Fibroblast of pulmonary artery (primary cell): ENCODE measurements at regions not wholly inside any gene's neighbourhood (a gene's known extent, or its start where the extent isn't known, plus 50 kb on each side); places are given as distances from the start of the nearest gene placed in this dataset.

ENCODE experiments used
- DNase-seq: peaks from one replicate; pipeline ENCODE4 v3.0.0-alpha.2; 2010; ENCODE audit warnings: low read depth
- H3K4me3 ChIP-seq: replicated peaks from 2 replicates; pipeline ENCODE4 v1.5.1; 2011; ENCODE audit warnings: low read depth, mild to moderate bottlenecking, control low read depth, low read length, moderate library complexity
- CTCF ChIP-seq: IDR thresholded peaks from 2 replicates; pipeline ENCODE4 v1.5.1; 2011; ENCODE audit warnings: mild to moderate bottlenecking, control low read depth, low read length, inconsistent platforms; ENCODE audit errors: missing control alignments

- DNase-seq: no peak
- no peak overlapping the region for H3K4me3 ChIP-seq
- TF ChIP-seq CTCF: no peak
Observed at GRCh38 chr13:71096421-71096820, 770.6 kb downstream of the DACH1 start.

- no peak for DNase-seq
- no peak for TF ChIP-seq CTCF
- no peak overlapping the region for H3K4me3 ChIP-seq
Observed at GRCh38 chr13:71090990-71091389, 776.0 kb downstream of the DACH1 start.

- H3K4me3 ChIP-seq: no peak overlapping the region
- no peak for DNase-seq
- TF ChIP-seq CTCF: no peak
Observed at GRCh38 chr13:71089056-71089455, 777.9 kb downstream of the DACH1 start.

- no peak for DNase-seq
- TF ChIP-seq CTCF: no peak
- H3K4me3 ChIP-seq: no peak overlapping the region
Observed at GRCh38 chr13:71087432-71087831, 779.6 kb downstream of the DACH1 start.

GRCh38 chr13:71087006-71087405, 780.0 kb downstream of the DACH1 start:
- no peak overlapping the region for H3K4me3 ChIP-seq
- no peak for TF ChIP-seq CTCF

GRCh38 chr13:71082631-71083030, 784.4 kb downstream of the DACH1 start:
- no peak for DNase-seq
- no peak for TF ChIP-seq CTCF
- no peak overlapping the region for H3K4me3 ChIP-seq

More at GRCh38 chr13:71087006-71087405, 780.0 kb downstream of the DACH1 start:
- no peak for DNase-seq

GRCh38 chr13:71079638-71080037, 787.4 kb downstream of the DACH1 start:
- H3K4me3 ChIP-seq: no peak overlapping the region
- no peak for DNase-seq
- TF ChIP-seq CTCF: no peak
